HCT116 (cell line): ENCODE measurements at regions not wholly inside any gene's neighbourhood (a gene's known extent, or its start where the extent isn't known, plus 50 kb on each side); places are given as distances from the start of the nearest gene placed in this dataset.

Experiments used
- ATAC-seq: fragments of 200-7000 bp; cut with Tn5 transposase; 2 replicates; pipeline ENCODE4 v1.9.1; 2020; ENCODE audit warnings: mild to moderate bottlenecking, moderate library complexity
- BruUV-seq: library from RNA; stranded (reverse); fragments of 400-500 nt; replicated peaks from 2 replicates; lab custom pipeline; 2021; lab: Mats Ljungman, UMichigan
- CTCF ChIA-PET: fragments of 300-600 bp; sonication (Branson Sonifier 250); formaldehyde crosslinking; loops from one replicate; lab custom pipeline; 2021; ENCODE audit warnings: antibody characterized with exemption; lab: Charles Lee
- POLR2A ChIA-PET: fragments of 300-600, 350-600 bp; sonication (Branson Sonifier 250); formaldehyde crosslinking; loops from one replicate; lab custom pipeline; 2021; ENCODE audit warnings: antibody characterized with exemption; lab: Charles Lee
- RAD21 ChIA-PET, 2 experiments: fragments of 300-600 bp; sonication (Branson Sonifier 250); formaldehyde crosslinking; loops; one replicate each; lab custom pipeline; 2023; ENCODE audit warnings: low total read pairs in 2 of 2; ENCODE audit not compliant: uncharacterized antibody in 2 of 2, unreplicated experiment in 2 of 2, low non-redundant PET in 1 of 2; lab: Charles Lee
- DNase-seq: peaks from one replicate; pipeline ENCODE4 v3.0.0-alpha.2; 2010; ENCODE audit warnings: low read depth, low spot score
- H2AFZ ChIP-seq: fragments of 200-600 bp; shearing (Covaris generic), sonication (generic); 2 replicates; pipeline ENCODE4 v1.6.1; 2017; ENCODE audit warnings: low read depth, mixed run types, mixed read lengths, antibody characterized with exemption, low read length; ENCODE audit not compliant: poor library complexity, severe bottlenecking
- H3K27ac ChIP-seq: 2 replicates; pipeline ENCODE4 v1.5.1; 2012; ENCODE audit warnings: low read depth, low read length
- H3K27me3 ChIP-seq: fragments of 200-600 bp; sonication (generic); 2 replicates; pipeline ENCODE4 v1.6.1; 2016; ENCODE audit warnings: mixed run types, low read length, mixed read lengths; ENCODE audit not compliant: insufficient read depth
- H3K36me3 ChIP-seq, 2 experiments: fragments of 200-500 bp in 1 of 2; fragments of 200-600 bp in 1 of 2; sonication (Bioruptor generic) in 1 of 2; sonication (generic) in 1 of 2; 2 replicates each; pipeline versions ENCODE4 v1.5.1 to v1.6.1; 2014 to 2016; ENCODE audit warnings: low read length in 2 of 2, inconsistent platforms in 1 of 2, mixed read lengths in 1 of 2, mixed run types in 1 of 2; ENCODE audit not compliant: insufficient read depth in 2 of 2, control insufficient read depth in 1 of 2
- H3K4me1 ChIP-seq, 2 experiments: fragments of 200-600 bp in 1 of 2; sonication (generic) in 1 of 2; 2 replicates each; pipeline versions ENCODE4 v1.5.1 to v1.6.1; 2012 to 2017; ENCODE audit warnings: low read length in 2 of 2, inconsistent platforms in 1 of 2, mild to moderate bottlenecking in 1 of 2, mixed read lengths in 1 of 2, mixed run types in 1 of 2, moderate library complexity in 1 of 2; ENCODE audit not compliant: insufficient read depth in 2 of 2, control insufficient read depth in 1 of 2
- H3K4me2 ChIP-seq: fragments of 200-600 bp; sonication (generic); 2 replicates; pipeline ENCODE4 v1.6.1; 2017; ENCODE audit warnings: mixed run types, low read length, mixed read lengths
- H3K4me3 ChIP-seq, 2 experiments: fragments of 200-600 bp in 1 of 2; sonication (generic) in 1 of 2; replicated peaks in 1 of 2; 2 replicates each; pipeline ENCODE4 v1.5.1; 2011 to 2016; ENCODE audit warnings: low read length in 2 of 2, control low read depth in 1 of 2, low read depth in 1 of 2, mild to moderate bottlenecking in 1 of 2, mixed read lengths in 1 of 2, mixed run types in 1 of 2
- H3K79me2 ChIP-seq: fragments of 200-600 bp; sonication (generic); 2 replicates; pipeline ENCODE4 v1.6.1; 2017; ENCODE audit warnings: mild to moderate bottlenecking, mixed run types, low read length, moderate library complexity, mixed read lengths; ENCODE audit not compliant: insufficient read depth
- H3K9ac ChIP-seq: fragments of 200-600 bp; sonication (generic); 2 replicates; pipeline ENCODE4 v1.6.1; 2016; ENCODE audit warnings: low read length, mixed read lengths
- H3K9me2 ChIP-seq: fragments of 200-600 bp; sonication (generic), shearing (Covaris generic); 2 replicates; pipeline ENCODE4 v1.6.1; 2017; ENCODE audit warnings: mixed run types, mild to moderate bottlenecking, moderate library complexity; ENCODE audit not compliant: insufficient read depth
- H3K9me3 ChIP-seq, 2 experiments: fragments of 200-500 bp in 1 of 2; fragments of 200-600 bp in 1 of 2; sonication (Bioruptor generic) in 1 of 2; sonication (generic) in 1 of 2; 2 replicates each; pipeline ENCODE4 v1.6.1; 2014 to 2017; ENCODE audit warnings: low read length in 2 of 2, mixed read lengths in 2 of 2, inconsistent platforms in 1 of 2, low read depth in 1 of 2, mild to moderate bottlenecking in 1 of 2, mixed run types in 1 of 2, moderate library complexity in 1 of 2; ENCODE audit not compliant: control insufficient read depth in 1 of 2, insufficient read depth in 1 of 2
- H4K20me1 ChIP-seq: fragments of 200-600 bp; sonication (generic), shearing (Covaris generic); 2 replicates; pipeline ENCODE4 v1.6.1; 2017; ENCODE audit warnings: mixed run types, mild to moderate bottlenecking, moderate library complexity; ENCODE audit not compliant: insufficient read depth
- CEBPB ChIP-seq: IDR thresholded peaks from 2 replicates; pipeline ENCODE4 v1.6.1; 2012; ENCODE audit warnings: low read depth
- ELF1 ChIP-seq: IDR thresholded peaks from 2 replicates; pipeline ENCODE4 v1.6.1; 2012; ENCODE audit warnings: low read depth, borderline replicate concordance
- EZH2 ChIP-seq: fragments of 200-600 bp; sonication (generic); IDR thresholded peaks from 2 replicates; pipeline ENCODE4 v1.6.1; 2017; ENCODE audit warnings: antibody characterized with exemption, mixed run types
- POLR2A ChIP-seq: IDR thresholded peaks from 2 replicates; pipeline ENCODE4 v1.7.0; 2011; ENCODE audit warnings: borderline replicate concordance; ENCODE audit not compliant: insufficient read depth, insufficient read length; ENCODE audit errors: extremely low read depth
- RAD21 ChIP-seq: IDR thresholded peaks from 2 replicates; pipeline ENCODE4 v1.6.1; 2012; ENCODE audit warnings: low read depth, mild to moderate bottlenecking
- SP1 ChIP-seq: IDR thresholded peaks from 2 replicates; pipeline ENCODE4 v1.6.1; 2012; ENCODE audit warnings: low read depth
- TCF7L2 ChIP-seq: IDR thresholded peaks from 2 replicates; pipeline ENCODE4 v1.7.0; 2011; ENCODE audit warnings: borderline replicate concordance, inconsistent platforms; ENCODE audit not compliant: insufficient read depth, insufficient read length; ENCODE audit errors: extremely low read depth
- ZFX ChIP-seq: fragments of 450-650 bp; IDR thresholded peaks from 2 replicates; pipeline ENCODE4 v1.6.1; 2017
- intact Hi-C: fragments of 100-400 bp; cut with micrococcal nuclease; formaldehyde crosslinking; loops from 2 replicates; pipeline ENCODE4 v1.10.0; 2022
- TF ChIP-seq, protein P1 (sequence below): IDR thresholded peaks from 2 replicates; pipeline ENCODE4 v1.6.1; 2012

DNA sequence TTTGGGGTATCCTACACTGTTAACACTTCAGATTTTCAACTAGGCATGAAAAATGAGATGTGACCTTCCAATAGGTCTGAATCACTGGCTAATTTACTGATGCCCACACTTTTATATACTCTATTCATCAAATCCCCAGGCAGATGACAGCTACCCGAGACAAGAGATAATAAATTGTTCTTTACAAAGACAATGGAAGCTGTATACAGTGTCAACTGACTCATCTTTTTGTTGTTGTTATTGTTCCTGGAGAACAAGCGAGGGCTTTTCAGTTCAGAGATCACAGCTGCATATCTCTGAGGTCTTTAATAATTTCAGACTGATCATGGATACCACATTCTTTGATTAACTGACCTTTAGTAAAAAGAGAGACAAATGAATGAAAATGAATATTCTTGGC is 228.9 kb downstream of the SDHAF3 start:
- no peak overlapping the region for H3K9ac ChIP-seq
- ChIA-PET POLR2A (no interaction called here), CTCF (no interaction called here), RAD21 (no interaction called here)
- H3K36me3 ChIP-seq: no peaks in the 10 kb centered on the region
- H3K4me2 ChIP-seq: no peak overlapping the region
- DNase-seq: no peak
- no peaks in the 10 kb centered on the region for H4K20me1 ChIP-seq
- no peak overlapping the region for H2AFZ ChIP-seq
- H3K9me2 ChIP-seq: no peaks in the 10 kb centered on the region
- no TSS peak for BruUV-seq
- ATAC-seq: no peak
- no peaks in the 10 kb centered on the region for H3K4me1 ChIP-seq
- H3K27me3 ChIP-seq: 0 out of 2 replicates have a peak, but pooled peaks cover 5% of the 10 kb centered on the region
- no peak overlapping the region for H3K4me3 ChIP-seq
- no peaks in the 10 kb centered on the region for H3K9me3 ChIP-seq
- no peak overlapping the region for H3K27ac ChIP-seq
- no peaks in the 10 kb centered on the region for H3K79me2 ChIP-seq
- intact Hi-C loops: no loop called here
- no peak for TF ChIP-seq ELF1
- no peak for TF ChIP-seq SP1
- TF ChIP-seq POLR2A: no peak
- TF ChIP-seq ZFX: no peak
- TF ChIP-seq CEBPB: no peak
- no peak for TF ChIP-seq EZH2
- TF ChIP-seq, all 23 proteins: peak for 0

DNA sequence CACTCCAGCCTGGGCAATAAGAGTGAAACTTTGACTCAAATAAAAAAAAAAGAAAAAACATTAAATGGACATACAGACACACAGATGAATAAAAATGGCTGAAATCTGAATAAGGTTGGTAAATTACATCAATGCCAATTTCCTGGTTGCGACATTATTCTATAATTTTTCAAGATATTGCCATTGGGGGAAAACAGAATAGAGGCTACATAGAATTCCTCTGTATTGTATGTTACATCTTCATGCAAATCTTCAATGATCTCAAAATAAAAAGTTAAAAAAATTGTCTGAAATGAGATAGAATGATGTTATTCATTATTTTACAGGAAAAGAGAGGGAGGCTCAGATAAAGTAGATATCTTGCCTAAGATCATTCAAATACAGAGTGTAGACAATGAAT is 234.0 kb downstream of the SDHAF3 start:
- Histone ChIP-seq H3K36me3 (no peaks in the 10 kb centered on the region), H3K27me3 (peaks cover 23% of the 10 kb centered on the region)
- TF ChIP-seq, protein P1, sequence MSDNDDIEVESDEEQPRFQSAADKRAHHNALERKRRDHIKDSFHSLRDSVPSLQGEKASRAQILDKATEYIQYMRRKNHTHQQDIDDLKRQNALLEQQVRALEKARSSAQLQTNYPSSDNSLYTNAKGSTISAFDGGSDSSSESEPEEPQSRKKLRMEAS: no peak
- TF ChIP-seq RAD21: no peak
- TF ChIP-seq TCF7L2: no peak
- TF ChIP-seq CEBPB: no peak
- TF ChIP-seq SP1: no peak

More for the DNA sequence above, 234.0 kb downstream of the SDHAF3 start:
- Histone ChIP-seq H2AFZ (no peak overlapping the region), H3K4me2 (no peak overlapping the region), H4K20me1 (no peaks in the 10 kb centered on the region), H3K4me3 (no peak overlapping the region), H3K27ac (no peak overlapping the region), H3K79me2 (no peaks in the 10 kb centered on the region), H3K9me2 (no peaks in the 10 kb centered on the region), H3K4me1 (no peaks in the 10 kb centered on the region), H3K9ac (no peak overlapping the region), H3K9me3 (no peaks in the 10 kb centered on the region)
- ATAC-seq (no peak), DNase-seq (no peak)
- RAD21 ChIA-PET: no interaction called here
- POLR2A ChIA-PET: no interaction called here
- BruUV-seq: no TSS peak
- intact Hi-C loops: no loop called here
- CTCF ChIA-PET: no interaction called here
